ENCODE measurements at regions not wholly inside any gene's neighbourhood (a gene's known extent, or its start where the extent isn't known, plus 50 kb on each side); places are given as distances from the start of the nearest gene placed in this dataset.
"Not testable (repeated sequence)": the region's sequence is repeated elsewhere in the genome, so short reads cannot be mapped to it uniquely, and the experiment has no call there.

- not testable (repeated sequence) for H3K36me3 Mint-ChIP-seq; ATAC-seq (ENCODE audit: low read depth in 2 of 2); DNase-seq; H3K4me3 Mint-ChIP-seq; H3K27ac Mint-ChIP-seq
- Mint-ChIP-seq H3K27me3 (peaks cover 8 to 17% (median 9%) of the 10 kb centered on the region in 3 donors), H3K9me3 (peaks cover 0 to 11% (median 4%) of the 10 kb centered on the region in 7 donors), H3K4me1 (peaks cover 6 to 12% (median 8%) of the 10 kb centered on the region in 3 donors)
These were observed 87.2 kb upstream of the SFSWAP start for GRCh38 chr12:131623404-131624368.

GRCh38 chr12:131624369-131624739 lies 86.5 kb upstream of the SFSWAP start:
- peaks cover 6 to 14% (median 8%) of the 10 kb centered on the region in 3 donors for H3K4me1 Mint-ChIP-seq
- not testable (repeated sequence) for DNase-seq; ATAC-seq (ENCODE audit: low read depth in 2 of 2); H3K4me3 Mint-ChIP-seq; H3K36me3 Mint-ChIP-seq
- peaks cover 1 to 10% (median 2%) of the 10 kb centered on the region in 3 donors for H3K27me3 Mint-ChIP-seq
- H3K9me3 Mint-ChIP-seq, result peaks cover 0 to 11% (median 5%) of the 10 kb centered on the region in 7 donors
- peak overlapping the region in 1 of 6 donors; percentile 65 for H3K27ac Mint-ChIP-seq

DNA sequence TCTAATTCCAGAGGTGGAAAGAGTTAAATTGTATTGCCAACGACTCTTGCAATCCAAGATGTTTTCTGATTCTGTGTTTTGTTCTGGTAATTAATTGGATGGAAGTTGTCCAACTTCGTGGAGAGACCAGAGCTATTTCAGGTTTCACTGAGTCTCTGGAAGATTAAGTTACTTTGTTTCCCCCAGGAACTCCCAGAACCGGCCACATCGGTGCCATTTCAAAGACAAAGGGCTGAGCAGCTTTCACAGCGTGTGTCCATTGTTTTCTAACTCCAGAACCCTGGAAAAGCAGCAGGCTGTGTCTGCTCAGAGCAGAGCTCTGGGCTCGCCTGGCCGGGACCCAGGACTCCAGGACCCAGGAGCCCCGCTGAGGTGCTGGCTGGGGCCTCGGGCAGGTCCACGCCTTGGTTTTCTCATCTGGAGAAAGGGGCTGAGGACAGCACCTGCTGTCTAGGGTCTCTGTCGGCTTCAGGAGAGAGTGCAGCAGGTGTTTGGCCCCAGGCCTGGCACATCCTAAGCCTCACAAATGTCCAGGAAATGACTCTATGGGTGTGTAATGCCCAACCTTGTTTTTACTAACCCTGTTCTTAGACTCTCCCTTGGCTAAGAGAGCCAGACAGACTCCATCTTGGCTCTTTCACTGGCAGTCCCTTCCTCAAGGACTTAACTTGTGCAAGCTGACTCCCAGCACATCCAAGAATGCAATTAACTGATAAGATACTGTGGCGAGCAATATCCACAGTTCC lies 86.0 kb upstream of the SFSWAP start:
- not testable (repeated sequence) for DNase-seq

GRCh38 chr12:131625966-131626722 lies 84.7 kb upstream of the SFSWAP start:
- peaks cover 0 to 12% (median 5%) of the 10 kb centered on the region in 7 donors for H3K9me3 Mint-ChIP-seq
- peaks cover 6 to 14% (median 12%) of the 10 kb centered on the region in 3 donors for H3K4me1 Mint-ChIP-seq
- H3K4me3 Mint-ChIP-seq, result peak overlapping the region in 2 of 8 donors; percentile 36 to 56
- H3K36me3 Mint-ChIP-seq, H3K27me3 Mint-ChIP-seq: not testable (repeated sequence)
- H3K27ac Mint-ChIP-seq, result peak overlapping the region in 4 of 6 donors; percentile 60 to 89 (median 74)
- ATAC-seq (ENCODE audit: low read depth in 2 of 2) (peak in 1 of 2 donors; percentile 39), DNase-seq (peak; percentile 12)

More for the DNA sequence above, 86.0 kb upstream of the SFSWAP start:
- ATAC-seq (ENCODE audit: low read depth in 2 of 2); H3K36me3 Mint-ChIP-seq; H3K27me3 Mint-ChIP-seq: not testable (repeated sequence)
- Mint-ChIP-seq H3K4me1 (peaks cover 6 to 14% (median 12%) of the 10 kb centered on the region in 3 donors), H3K4me3 (peak overlapping the region in 3 of 8 donors; percentile 25 to 43 (median 40)), H3K27ac (peak overlapping the region in 1 of 6 donors; percentile 92), H3K9me3 (peaks cover 0 to 12% (median 5%) of the 10 kb centered on the region in 7 donors)

DNA sequence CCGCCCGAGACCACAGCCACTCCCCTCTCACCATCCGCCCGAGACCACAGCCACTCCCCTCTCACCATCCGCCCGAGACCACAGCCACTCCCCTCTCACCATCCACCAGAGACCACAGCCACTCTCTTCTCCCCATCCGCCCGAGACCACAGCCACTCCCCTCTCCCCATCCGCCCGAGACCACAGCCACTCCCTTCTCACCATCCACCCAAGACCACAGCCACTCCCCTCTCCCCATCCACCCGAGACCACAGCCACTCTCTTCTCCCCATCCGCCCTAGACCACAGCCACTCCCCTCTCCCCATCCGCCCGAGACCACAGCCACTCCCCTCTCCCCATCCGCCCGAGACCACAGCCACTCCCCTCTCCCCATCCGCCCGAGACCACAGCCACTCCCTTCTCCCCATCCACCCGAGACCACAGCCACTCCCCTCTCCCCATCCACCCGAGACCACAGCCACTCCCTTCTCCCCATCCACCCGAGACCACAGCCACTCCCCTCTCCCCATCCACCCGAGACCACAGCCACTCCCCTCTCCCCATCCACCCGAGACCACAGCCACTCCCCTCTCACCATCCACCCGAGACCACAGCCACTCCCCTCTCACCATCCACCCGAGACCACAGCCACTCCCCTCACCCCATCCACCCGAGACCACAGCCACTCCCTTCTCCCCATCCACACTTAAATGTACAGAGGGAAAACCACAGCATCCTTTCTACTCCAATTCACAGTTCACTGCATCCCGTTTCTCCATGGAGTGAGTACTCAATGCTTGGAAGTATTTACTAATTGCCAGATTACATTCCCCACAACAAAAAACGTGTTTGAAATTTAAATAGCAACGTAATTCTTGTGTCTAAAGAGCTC lies 83.5 kb upstream of the SFSWAP start:
- Mint-ChIP-seq H3K4me1 (peaks cover 6 to 14% (median 12%) of the 10 kb centered on the region in 3 donors), H3K4me3 (peak overlapping the region in 3 of 8 donors; percentile 47 to 72 (median 49)), H3K9me3 (peaks cover 0 to 12% (median 5%) of the 10 kb centered on the region in 7 donors), H3K27ac (peak overlapping the region in 5 of 6 donors; percentile 77 to 97 (median 83))
- not testable (repeated sequence) for H3K27me3 Mint-ChIP-seq, H3K36me3 Mint-ChIP-seq
- ATAC-seq (ENCODE audit: low read depth in 2 of 2) (peak in 1 of 2 donors; percentile 18), DNase-seq (peak; percentile 36)

- H3K27me3 Mint-ChIP-seq, result peaks cover 5 to 10% (median 9%) of the 10 kb centered on the region in 3 donors
- peak in 1 of 2 donors; percentile 14 for ATAC-seq (ENCODE audit: low read depth in 2 of 2)
- peaks cover 0 to 12% (median 5%) of the 10 kb centered on the region in 7 donors for H3K9me3 Mint-ChIP-seq
- H3K27ac Mint-ChIP-seq, result peak overlapping the region in 3 of 6 donors; percentile 83 to 97 (median 87)
- H3K4me3 Mint-ChIP-seq, result peak overlapping the region in 2 of 8 donors; percentile 49 to 72
- no peak for DNase-seq
- peaks cover 6 to 14% (median 12%) of the 10 kb centered on the region in 3 donors for H3K4me1 Mint-ChIP-seq
- H3K36me3 Mint-ChIP-seq, result no peaks in the 10 kb centered on the region
These were observed 82.7 kb upstream of the SFSWAP start for GRCh38 chr12:131628023-131628740.

GRCh38 chr12:131628766-131629448 lies 82.0 kb upstream of the SFSWAP start:
- H3K4me1 Mint-ChIP-seq, result peaks cover 6 to 14% (median 12%) of the 10 kb centered on the region in 3 donors
- peak overlapping the region in 3 of 8 donors; percentile 15 to 40 (median 22) for H3K4me3 Mint-ChIP-seq

DNA sequence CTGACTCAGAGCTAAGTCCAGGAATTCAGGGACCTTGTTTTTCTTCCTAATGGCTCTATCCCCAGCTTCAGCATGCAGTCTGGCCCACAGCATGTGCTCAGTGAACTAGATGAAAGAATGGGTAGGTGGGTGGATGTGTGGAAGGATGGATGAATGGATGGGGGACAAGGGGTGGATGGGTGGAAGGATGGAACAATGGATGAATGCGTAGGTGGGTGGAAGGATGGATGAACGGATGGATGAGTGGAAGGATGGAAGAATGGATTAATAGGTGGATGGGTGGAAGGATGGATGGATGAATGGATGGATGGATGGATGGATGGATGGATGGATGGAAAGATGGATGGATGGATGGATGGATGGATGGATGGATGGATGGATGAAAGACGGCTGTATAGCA lies 79.7 kb upstream of the SFSWAP start:
- peaks cover 11 to 29% (median 27%) of the 10 kb centered on the region in 3 donors for H3K27me3 Mint-ChIP-seq
- no peaks in the 10 kb centered on the region for H3K36me3 Mint-ChIP-seq
- H3K4me1 Mint-ChIP-seq, result peaks cover 2 to 9% (median 7%) of the 10 kb centered on the region in 3 donors
- no peak overlapping the region for H3K4me3 Mint-ChIP-seq
- DNase-seq (no peak), ATAC-seq (ENCODE audit: low read depth in 2 of 2) (no peak)
- H3K9me3 Mint-ChIP-seq, result peaks cover 0 to 7% (median 3%) of the 10 kb centered on the region in 7 donors
- no peak overlapping the region for H3K27ac Mint-ChIP-seq

More at GRCh38 chr12:131628766-131629448, 82.0 kb upstream of the SFSWAP start:
- Mint-ChIP-seq H3K27me3 (peaks cover 5 to 10% (median 9%) of the 10 kb centered on the region in 3 donors), H3K27ac (peak overlapping the region in 3 of 6 donors; percentile 38 to 69 (median 53)), H3K9me3 (peaks cover 0 to 12% (median 5%) of the 10 kb centered on the region in 7 donors), H3K36me3 (no peaks in the 10 kb centered on the region)
- ATAC-seq (ENCODE audit: low read depth in 2 of 2), result peak in 1 of 2 donors; percentile 20
- no peak for DNase-seq

DNA sequence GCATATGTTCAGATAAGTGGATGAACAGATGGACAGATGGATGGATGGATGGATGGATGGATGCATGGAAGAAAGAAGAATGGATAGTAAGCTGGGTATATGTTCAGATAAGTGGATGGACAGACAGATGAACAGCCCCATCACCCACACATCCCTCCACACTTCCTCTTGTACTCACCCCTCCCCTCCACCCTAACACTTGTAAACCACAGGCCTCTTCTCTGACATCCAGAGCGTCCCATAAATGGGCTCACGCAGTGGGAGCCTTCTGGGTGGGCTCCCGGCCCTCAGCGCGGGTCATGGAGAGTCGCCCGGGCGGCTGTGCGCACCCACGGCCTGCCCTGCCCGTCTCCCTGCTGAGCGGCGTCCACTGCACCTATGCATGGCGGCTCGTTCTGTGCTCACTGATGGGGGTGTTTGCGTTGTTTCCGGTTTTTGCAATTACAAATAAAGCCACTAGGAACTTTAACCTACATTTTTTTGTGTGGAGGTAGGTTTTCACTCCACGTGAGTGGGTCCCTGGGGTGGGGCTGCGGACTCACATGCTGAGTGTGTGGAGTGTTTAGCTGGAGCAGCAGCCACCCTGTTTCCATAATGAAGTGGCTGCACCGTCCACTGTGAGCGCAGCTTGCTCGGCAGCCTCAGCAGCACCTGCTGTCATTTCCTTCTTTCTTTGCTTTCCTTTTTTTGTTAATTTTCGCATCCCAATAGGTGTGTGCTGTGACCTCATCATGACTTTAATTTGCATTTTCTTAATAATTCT lies 78.8 kb upstream of the SFSWAP start:
- H3K4me3 Mint-ChIP-seq; DNase-seq; H3K36me3 Mint-ChIP-seq; H3K9me3 Mint-ChIP-seq; ATAC-seq (ENCODE audit: low read depth in 2 of 2); H3K4me1 Mint-ChIP-seq: not testable (repeated sequence)
- Mint-ChIP-seq H3K27me3 (peaks cover 11 to 32% (median 31%) of the 10 kb centered on the region in 3 donors), H3K27ac (peak overlapping the region in 1 of 6 donors; percentile 85)

- H3K4me1 Mint-ChIP-seq; H3K36me3 Mint-ChIP-seq; H3K9me3 Mint-ChIP-seq; DNase-seq; H3K4me3 Mint-ChIP-seq; ATAC-seq (ENCODE audit: low read depth in 2 of 2): not testable (repeated sequence)
- peaks cover 11 to 34% (median 32%) of the 10 kb centered on the region in 3 donors for H3K27me3 Mint-ChIP-seq
- H3K27ac Mint-ChIP-seq, result peak overlapping the region in 1 of 6 donors; percentile 85
These were observed 78.3 kb upstream of the SFSWAP start for GRCh38 chr12:131632652-131633023.

Data from naive B cell (primary cell).